ENCODE measurements at regions not wholly inside any gene's neighbourhood (a gene's known extent, or its start where the extent isn't known, plus 50 kb on each side); places are given as distances from the start of the nearest gene placed in this dataset.

DNA sequence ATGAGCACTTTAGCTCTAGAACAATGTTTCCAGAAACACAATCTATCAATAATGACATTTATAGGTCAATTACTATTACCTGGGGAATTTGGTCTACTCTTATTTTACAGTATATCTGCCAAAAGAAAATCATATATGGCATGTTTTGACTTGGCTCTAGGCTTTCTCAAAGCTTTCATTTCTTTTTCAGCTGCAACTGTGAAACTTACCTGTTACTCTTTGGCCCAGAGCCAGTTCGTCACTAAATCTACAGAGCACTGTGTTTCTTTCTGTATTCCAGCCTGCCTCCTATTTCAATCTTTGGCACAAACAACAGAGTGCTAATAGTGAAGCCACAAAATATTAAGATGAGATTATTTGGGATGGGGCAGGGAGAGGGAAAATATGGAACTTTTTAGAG, 76.0 kb downstream of the P2RY1 start:
- TF ChIP-seq CTCF (IDR thresholded peaks at IDR 0.05; ENCODE audit: poor library complexity) (no peak), EZH2phosphoT487 (IDR thresholded peaks at IDR 0.05; ENCODE audit: low read depth, severe bottlenecking, unreplicated experiment) (no peak)
